Right ventricle myocardium superior (tissue), 1 donor: ENCODE measurements at regions not wholly inside any gene's neighbourhood (a gene's known extent, or its start where the extent isn't known, plus 50 kb on each side); places are given as distances from the start of the nearest gene placed in this dataset.

Source experiments
- ATAC-seq: fragments of 200-7000 bp; cut with Tn5 transposase; one replicate; pipeline ENCODE4 v1.9.1; 2020; ENCODE audit warnings: mild to moderate bottlenecking; ENCODE audit not compliant: poor library complexity
- DNase-seq: peaks from one replicate; pipeline ENCODE4 v3.0.0-alpha.2; 2020
- intact Hi-C: fragments of 100-400 bp; cut with DNase I; formaldehyde crosslinking; loops from one replicate; pipeline ENCODE4 v1.11.2; 2022
- donor health status: DM: no; HTN: yes; CAD: no; lungs with severe emphysema.

DNA sequence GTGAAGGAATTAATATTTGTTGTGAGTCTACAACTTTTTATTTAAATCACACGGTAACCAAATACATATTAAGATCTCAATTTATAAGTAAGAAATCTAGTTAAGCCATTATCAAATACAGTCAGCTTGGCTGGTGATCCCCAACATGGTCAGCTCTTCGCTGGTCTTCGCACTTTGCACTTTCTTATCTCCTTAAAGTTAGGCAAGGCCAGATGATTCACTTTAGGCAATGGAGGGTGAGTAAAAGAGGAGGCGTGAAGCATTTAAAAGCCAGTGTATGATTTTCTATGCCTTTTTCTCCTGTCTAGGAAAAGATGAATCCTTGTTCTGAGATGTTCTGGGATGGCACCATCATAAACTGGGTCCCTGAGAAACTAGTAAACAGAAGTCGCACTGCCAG, 793.7 kb upstream of the ARGLU1 start:
- ATAC-seq (no peak), DNase-seq (no peak)
- intact Hi-C loops = no loop called here

GRCh38 chr13:107360010-107360409, 792.1 kb upstream of the ARGLU1 start:
- DNase-seq (no peak), ATAC-seq (no peak)
- intact Hi-C loops = no loop called here

DNA sequence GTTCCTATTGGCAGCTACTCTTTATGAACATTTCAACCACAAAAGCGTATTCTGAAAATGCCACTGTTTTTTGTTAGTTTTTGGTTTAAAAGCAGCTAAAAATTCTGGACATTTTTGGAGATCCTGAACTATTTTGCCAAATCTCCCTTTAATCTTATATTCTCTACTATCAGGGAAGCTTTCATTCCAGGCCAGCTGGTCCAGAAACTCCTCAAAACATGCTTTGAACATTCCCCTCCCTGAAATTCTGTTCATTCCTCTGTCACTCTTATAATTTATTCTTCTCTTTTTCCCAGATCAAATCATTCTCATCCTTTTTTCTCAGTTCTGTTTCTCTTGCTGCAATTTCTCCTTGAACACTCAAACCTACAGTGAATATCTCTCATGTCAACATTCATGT, 790.9 kb upstream of the ARGLU1 start:
- ATAC-seq (no peak), DNase-seq (no peak)
- intact Hi-C loops = no loop called here

DNA sequence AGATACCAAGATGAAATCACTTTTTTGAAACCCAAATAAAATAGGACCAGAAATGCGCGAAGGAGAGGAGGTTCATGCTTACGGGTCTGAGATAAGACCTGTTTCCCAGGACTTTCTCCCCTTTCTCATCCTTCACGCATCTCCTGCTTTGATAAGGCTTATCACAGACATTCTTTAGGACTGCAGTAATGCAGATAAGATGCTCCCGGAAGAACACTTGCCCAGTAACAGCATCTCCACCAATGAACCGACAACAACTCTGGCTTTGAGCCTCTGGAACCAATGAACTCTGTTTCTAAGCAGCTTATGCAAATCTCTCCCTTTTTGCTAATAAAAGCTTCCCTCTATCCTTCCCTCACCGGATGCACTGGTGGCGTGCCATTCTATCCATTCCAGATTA, 783.4 kb upstream of the ARGLU1 start:
- ATAC-seq (no peak), DNase-seq (no peak)
- intact Hi-C loops = no loop called here

GRCh38 chr13:107348925-107349324, 781.0 kb upstream of the ARGLU1 start:
- ATAC-seq = no peak
- no peak for DNase-seq
- intact Hi-C loops = no loop called here

GRCh38 chr13:107348471-107348870, 780.5 kb upstream of the ARGLU1 start:
- no peak for ATAC-seq
- no peak for DNase-seq
- intact Hi-C loops = no loop called here

DNA sequence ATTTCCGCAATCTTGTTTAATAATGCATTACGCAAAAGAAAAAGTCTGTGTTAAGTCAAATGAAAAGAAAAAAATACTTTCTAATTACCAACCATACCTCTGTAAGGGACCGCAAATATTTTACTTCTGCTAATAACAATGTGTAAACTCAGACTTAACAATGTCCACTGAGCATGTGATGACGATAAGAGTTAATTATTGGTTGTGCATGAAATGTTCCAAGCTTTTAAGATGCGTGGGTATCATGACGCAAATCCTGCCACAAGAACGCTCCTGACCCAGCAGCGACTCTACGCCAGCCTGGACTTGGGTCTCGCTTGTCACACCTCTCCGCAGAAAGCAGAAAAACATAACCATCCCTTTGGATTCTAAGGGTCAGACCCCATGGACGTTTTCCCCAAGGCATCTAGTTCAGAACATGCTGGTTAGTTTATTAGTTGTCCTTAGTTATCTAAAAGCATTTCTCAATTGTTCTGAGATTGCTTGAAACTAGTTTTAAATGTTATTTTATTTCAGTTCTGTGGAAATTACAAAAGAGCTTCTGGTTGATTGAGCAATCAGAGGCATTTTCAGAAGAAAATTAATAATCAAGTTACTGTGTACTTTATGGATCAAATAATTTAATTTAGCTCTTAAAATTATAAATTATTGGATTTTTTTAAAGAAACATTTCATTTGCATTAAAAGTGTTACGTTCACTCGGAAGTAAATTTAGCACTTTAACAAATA, 779.9 kb upstream of the ARGLU1 start:
- no peak for ATAC-seq
- intact Hi-C loops = no loop called here
- no peak for DNase-seq

DNA sequence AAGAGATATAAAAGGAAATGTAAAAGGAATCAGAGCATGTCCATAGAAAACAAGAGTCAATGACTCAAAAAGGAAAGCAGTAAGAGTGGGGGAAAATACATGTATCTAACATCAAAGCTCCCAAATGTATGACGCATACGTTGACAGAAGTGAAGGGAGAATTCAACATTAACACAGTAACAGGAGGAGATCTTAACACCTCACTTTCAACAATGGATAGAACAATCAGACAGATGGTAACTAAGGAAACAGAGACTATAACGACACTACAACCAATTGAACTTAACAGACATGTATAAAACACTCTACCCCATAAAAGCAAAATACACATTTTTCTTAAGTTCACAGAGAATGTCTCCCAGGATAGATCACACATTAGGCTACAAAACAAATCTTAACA, 774.8 kb upstream of the ARGLU1 start:
- intact Hi-C loops = no loop called here
- DNase-seq (no peak), ATAC-seq (no peak)

DNA sequence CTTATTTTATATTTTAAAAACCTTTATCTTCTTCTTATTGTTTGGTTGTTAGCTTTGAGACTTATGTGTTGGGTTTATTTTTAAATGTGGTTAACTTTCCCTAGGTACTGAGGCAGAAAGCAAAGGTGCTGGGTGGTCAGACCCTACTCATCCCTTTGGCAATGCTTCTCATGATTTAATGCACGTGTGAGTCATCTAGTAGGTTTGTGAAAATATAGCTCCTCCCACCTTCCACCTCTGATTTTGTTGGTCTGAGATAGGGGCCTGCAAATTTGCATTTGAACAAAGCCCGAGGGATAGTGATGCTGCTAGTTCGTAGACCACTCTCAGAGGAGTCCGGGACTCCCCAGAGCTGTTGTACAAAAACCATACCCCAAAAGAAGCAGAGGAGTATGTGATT, 771.3 kb upstream of the ARGLU1 start:
- ATAC-seq (no peak), DNase-seq (no peak)
- intact Hi-C loops = no loop called here

GRCh38 chr13:107332188-107332587, 764.3 kb upstream of the ARGLU1 start:
- intact Hi-C loops = no loop called here
- ATAC-seq = no peak
- no peak for DNase-seq

GRCh38 chr13:107331359-107331758, 763.4 kb upstream of the ARGLU1 start:
- no peak for ATAC-seq
- no peak for DNase-seq
- intact Hi-C loops = no loop called here

- DNase-seq (no peak), ATAC-seq (no peak)
- intact Hi-C loops = no loop called here
Measured at GRCh38 chr13:107330484-107330883, 762.5 kb upstream of the ARGLU1 start.

- ATAC-seq (no peak), DNase-seq (no peak)
- intact Hi-C loops = no loop called here
Measured at GRCh38 chr13:107329991-107330390, 762.1 kb upstream of the ARGLU1 start.

- intact Hi-C loops = no loop called here
- DNase-seq (no peak), ATAC-seq (no peak)
Measured at GRCh38 chr13:107324416-107325204, 756.7 kb upstream of the ARGLU1 start.

DNA sequence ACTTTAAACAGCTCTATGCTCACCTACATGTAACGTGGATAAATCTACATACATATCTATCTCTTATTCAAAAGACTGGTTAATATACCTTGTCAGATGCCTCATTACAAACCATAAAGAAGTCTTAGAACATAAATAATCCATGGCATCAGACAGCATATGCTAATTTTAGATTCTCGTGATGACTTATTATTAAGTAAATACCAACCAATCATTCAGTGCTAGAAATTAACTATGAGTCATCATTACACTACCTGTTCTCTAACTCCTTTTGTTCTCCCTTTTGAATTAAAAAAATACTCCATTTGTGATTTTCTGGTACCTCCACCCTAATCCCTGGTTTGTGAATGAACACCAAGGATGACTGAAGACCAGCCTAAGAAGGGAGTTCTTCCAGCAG, 754.3 kb upstream of the ARGLU1 start:
- DNase-seq = no peak
- no peak for ATAC-seq
- intact Hi-C loops = no loop called here

- intact Hi-C loops = no loop called here
- no peak for ATAC-seq
Measured at GRCh38 chr13:107305178-107305577, 737.2 kb upstream of the ARGLU1 start.

DNA sequence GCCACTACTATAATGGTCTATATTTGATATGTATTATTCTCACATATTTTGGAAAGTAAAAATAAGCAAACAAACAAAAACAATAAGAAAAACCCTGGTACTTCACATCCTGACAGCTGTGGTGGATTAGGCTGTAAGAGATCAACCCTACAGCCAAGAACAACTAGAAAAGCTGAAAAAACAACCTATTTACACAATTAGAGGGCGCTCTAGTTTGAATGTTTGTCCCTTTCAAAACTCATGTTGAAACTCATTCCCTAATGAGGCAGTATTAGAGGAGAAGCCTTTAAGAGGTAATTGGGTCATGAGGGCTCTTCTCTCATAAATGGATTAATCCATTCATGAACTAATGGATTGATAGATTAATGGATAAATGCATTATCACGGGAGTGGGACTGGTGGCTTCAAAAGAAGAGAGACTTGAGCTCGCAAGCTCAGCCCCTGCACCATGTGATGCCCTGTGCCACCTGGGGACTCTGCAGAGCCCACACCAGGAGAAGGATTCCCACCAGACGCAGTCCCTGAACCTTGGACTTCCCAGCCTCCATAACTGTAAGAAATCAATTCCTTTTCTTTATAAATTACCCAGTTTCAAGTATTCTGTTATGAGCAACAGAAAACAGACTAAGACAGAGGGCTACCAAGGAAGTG, 733.9 kb upstream of the ARGLU1 start:
- intact Hi-C loops = no loop called here
- no peak for ATAC-seq

More at GRCh38 chr13:107305178-107305577, 737.2 kb upstream of the ARGLU1 start:
- no peak for DNase-seq

GRCh38 chr13:107299717-107300116, 731.8 kb upstream of the ARGLU1 start:
- intact Hi-C loops = no loop called here
- DNase-seq = no peak
- no peak for ATAC-seq

More for the DNA sequence above, 733.9 kb upstream of the ARGLU1 start:
- no peak for DNase-seq

DNA sequence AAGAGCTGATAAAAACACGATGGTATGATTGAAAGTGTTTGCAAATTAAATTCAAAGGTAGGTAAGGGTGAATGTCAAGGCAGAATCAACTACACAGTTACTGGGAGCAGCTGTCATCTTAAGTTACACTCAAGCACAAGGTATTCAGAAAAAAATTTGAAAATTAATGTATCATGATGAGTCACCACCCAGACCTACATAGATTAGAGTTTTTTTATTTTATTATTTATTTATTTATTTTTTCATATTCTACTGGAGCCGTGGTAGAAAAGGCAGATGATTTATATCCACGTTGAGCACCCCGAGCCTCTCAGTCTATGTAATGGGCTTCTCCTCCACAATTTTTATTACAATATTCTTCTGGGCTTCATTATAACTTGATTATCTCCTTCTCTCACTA, 728.9 kb upstream of the ARGLU1 start:
- intact Hi-C loops = no loop called here
- no peak for DNase-seq
- no peak for ATAC-seq
